ENCODE measurements at regions not wholly inside any gene's neighbourhood (a gene's known extent, or its start where the extent isn't known, plus 50 kb on each side); places are given as distances from the start of the nearest gene placed in this dataset.
"Not testable (repeated sequence)": the region's sequence is repeated elsewhere in the genome, so short reads cannot be mapped to it uniquely, and the experiment has no call there.

- TF ChIP-seq, protein P1, sequence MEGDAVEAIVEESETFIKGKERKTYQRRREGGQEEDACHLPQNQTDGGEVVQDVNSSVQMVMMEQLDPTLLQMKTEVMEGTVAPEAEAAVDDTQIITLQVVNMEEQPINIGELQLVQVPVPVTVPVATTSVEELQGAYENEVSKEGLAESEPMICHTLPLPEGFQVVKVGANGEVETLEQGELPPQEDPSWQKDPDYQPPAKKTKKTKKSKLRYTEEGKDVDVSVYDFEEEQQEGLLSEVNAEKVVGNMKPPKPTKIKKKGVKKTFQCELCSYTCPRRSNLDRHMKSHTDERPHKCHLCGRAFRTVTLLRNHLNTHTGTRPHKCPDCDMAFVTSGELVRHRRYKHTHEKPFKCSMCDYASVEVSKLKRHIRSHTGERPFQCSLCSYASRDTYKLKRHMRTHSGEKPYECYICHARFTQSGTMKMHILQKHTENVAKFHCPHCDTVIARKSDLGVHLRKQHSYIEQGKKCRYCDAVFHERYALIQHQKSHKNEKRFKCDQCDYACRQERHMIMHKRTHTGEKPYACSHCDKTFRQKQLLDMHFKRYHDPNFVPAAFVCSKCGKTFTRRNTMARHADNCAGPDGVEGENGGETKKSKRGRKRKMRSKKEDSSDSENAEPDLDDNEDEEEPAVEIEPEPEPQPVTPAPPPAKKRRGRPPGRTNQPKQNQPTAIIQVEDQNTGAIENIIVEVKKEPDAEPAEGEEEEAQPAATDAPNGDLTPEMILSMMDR (conservative IDR thresholded peaks at IDR 0.05; ENCODE audit: low read depth, low read length): no peak
- H3K4me3 ChIP-seq (ENCODE audit: low read depth, low read length): no peak overlapping the region
- DNase-seq (ENCODE audit: low read depth): no peak
Observed at GRCh38 chr9:38518826-38519225, 94.6 kb upstream of the IGFBPL1 start.

GRCh38 chr9:38516273-38516672 is 92.0 kb upstream of the IGFBPL1 start:
- not testable (repeated sequence) for H3K4me3 ChIP-seq (ENCODE audit: low read depth, low read length)
- peak; percentile 27 for DNase-seq (ENCODE audit: low read depth)

DNA sequence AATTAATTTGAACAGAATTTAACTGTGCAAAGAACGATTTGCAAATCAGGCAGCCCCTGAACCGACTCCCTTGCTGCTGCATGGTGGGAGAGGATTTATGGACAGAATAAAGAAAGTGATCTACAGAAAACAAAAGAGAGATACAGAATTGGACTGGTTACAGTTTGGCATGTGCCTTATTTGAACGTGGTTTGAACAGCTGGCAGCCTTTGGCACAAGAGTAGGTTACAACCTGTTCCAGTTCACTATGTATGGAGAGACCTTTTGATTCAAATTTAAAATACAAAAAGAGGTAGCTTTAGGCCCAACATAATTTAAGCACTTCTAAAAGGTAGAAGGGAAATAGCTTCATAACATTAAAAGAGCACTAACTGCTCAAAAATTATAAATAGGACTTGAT is 90.8 kb upstream of the IGFBPL1 start:
- not testable (repeated sequence) for DNase-seq (ENCODE audit: low read depth); H3K4me3 ChIP-seq (ENCODE audit: low read depth, low read length)

- H3K4me3 ChIP-seq (ENCODE audit: low read depth, low read length): not testable (repeated sequence)
Observed at GRCh38 chr9:38510340-38510739, 86.1 kb upstream of the IGFBPL1 start.

DNA sequence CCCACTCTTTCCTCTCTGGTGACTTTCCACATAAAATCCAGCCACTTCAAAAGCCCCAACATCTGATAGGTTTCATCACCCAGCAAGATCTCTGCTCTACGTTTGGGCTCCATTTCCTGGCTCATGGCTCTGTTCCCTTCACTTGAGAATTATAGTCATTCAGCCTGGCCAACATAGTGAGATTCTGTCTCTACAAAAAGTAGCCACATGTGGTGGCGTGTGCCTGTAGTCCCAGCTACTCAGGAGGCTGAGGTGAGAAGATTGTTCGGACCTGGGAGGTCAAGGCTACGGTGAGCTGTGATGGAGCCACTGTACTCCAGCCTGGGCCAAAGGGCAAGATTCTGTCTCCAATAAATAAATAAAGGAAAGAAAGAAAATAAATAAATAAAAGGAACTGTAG is 83.3 kb upstream of the IGFBPL1 start:
- no peak overlapping the region for H3K4me3 ChIP-seq (ENCODE audit: low read depth, low read length)
- TF ChIP-seq, protein P1 (conservative IDR thresholded peaks at IDR 0.05; ENCODE audit: low read depth, low read length): no peak
- no peak for DNase-seq (ENCODE audit: low read depth)

More at GRCh38 chr9:38510340-38510739, 86.1 kb upstream of the IGFBPL1 start:
- DNase-seq (ENCODE audit: low read depth): not testable (repeated sequence)

DNA sequence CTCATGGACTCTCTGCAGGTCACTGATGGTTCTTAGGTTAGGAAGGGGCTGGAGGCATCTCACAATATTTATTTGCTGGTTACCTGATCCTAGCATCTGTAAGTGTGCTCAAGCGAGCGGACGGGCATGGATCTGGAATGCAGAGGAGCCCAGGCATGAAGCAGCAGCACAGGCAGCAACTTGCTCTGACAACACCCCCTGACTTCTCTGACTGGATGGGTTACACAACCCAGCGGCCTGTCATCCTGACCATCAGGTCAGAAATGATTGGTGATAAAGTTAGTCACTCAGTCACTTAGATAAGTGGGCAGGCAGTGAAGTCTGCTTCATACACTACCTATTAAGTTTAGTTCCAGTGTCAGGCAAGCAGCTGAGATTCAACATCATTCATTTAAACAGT is 75.9 kb upstream of the IGFBPL1 start:
- peak; percentile 3 for DNase-seq (ENCODE audit: low read depth)

DNA sequence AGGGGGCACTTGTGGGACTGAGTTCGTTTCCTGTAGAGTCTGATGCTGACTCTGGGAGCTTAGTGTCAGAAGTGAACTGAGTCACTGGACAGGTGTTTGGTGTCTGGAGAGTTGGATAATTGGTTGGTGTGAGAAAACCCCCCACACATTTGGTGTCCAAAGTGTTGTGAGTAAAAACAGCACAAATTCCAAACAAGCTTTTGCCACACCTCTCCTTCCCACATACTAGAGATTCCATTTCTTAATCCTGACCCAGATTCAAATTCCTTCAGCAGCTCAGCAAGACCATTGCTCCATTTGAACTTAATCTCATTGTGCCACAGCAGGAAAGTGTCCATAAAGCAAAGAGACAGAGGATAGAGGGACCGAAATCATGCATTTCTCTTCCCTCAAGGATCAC is 74.3 kb upstream of the IGFBPL1 start:
- not testable (repeated sequence) for H3K4me3 ChIP-seq (ENCODE audit: low read depth, low read length)
- peak; percentile 8 for DNase-seq (ENCODE audit: low read depth)

More for the DNA sequence above, 75.9 kb upstream of the IGFBPL1 start:
- not testable (repeated sequence) for H3K4me3 ChIP-seq (ENCODE audit: low read depth, low read length)

DNA sequence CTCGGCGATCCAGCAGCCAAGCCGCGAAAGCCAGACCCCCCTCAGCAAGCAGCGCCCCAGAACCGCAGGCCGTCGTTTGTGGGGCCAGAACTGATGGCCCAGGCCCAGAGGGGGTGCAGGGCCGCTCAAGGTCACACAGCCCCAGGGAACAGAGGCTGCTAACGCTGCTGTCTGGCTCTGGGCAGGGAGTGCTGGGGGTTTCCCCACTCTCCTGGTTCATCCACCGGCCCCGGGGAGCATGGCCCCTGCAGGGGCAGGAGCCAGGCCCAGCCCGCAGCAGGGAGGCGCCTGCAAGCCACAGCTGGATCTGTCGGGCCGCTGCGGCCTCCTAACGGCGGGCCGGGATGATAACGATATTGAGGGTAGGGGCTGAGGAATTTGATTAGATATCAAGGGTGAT is 64.8 kb upstream of the IGFBPL1 start:
- no peak overlapping the region for H3K4me3 ChIP-seq (ENCODE audit: low read depth, low read length)
- TF ChIP-seq, protein P1 (conservative IDR thresholded peaks at IDR 0.05; ENCODE audit: low read depth, low read length): no peak
- no peak for DNase-seq (ENCODE audit: low read depth)

DNA sequence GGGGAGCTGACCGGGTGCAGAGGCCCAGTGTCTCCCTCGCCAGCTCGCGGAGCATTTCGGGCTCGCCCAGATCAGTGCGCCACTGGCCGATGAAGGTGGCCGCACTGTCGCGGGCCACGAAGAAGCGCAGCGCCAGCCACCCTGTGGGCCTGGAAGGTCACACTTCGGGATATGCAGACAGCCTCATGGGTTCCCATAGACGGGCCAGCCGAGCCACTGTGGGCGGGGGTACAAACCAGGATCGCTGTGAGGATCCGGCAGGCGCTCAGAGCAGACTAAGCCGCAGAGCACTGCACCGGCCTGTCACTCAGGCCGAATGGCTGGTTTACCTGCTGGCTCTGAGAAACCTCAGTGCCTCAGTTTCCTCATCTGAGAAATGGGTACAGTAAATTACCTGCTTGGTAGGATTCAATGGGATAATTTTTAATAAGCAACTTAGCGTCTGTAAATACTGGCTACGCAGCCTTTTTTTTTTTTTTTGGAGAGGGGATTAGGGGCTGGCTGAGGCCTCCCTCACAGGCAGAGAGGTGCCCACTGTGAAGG is 64.0 kb upstream of the IGFBPL1 start:
- no peak overlapping the region for H3K4me3 ChIP-seq (ENCODE audit: low read depth, low read length)
- TF ChIP-seq, protein P1 (conservative IDR thresholded peaks at IDR 0.05; ENCODE audit: low read depth, low read length): no peak
- DNase-seq (ENCODE audit: low read depth): no peak

DNA sequence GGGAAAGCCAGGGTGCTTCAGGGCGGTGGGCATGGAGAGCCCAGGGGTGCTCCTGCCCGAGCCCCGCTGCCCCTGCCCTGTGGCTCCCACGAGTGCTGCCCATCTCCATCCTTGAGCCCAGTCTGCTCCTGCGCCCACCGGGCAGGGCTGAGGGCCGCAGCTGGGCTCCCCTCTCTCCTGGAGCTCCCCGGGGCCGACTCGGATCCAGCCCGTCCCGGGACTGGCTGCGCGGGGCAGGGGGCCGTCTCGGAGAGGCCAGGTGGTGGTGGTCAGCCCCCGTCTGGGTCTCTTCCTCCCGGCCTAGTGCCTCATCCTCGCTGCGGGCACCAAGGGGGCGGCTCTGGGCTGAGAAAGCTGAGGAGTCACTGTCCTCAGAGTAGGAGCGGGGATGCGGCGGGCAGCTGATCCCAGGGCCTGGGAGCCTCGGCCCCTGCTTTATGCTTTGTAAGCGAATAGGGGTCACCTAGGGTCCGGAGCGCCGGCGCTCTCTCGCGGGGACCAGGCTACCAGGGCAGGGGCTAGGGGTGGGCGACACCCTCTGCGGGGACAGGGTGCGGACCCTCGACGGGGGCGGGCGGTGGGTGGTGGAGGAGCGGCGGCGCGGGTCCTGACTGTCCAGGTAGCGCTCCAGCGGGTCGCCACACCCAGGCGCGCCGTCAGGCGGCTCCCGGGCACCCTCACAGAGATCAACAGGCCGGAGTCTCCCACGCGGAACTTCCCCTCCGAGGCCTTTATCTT is 63.3 kb upstream of the IGFBPL1 start:
- DNase-seq (ENCODE audit: low read depth); H3K4me3 ChIP-seq (ENCODE audit: low read depth, low read length): not testable (repeated sequence)
